Progenitor cell of endocrine pancreas (in vitro differentiated cells): ENCODE measurements at regions not wholly inside any gene's neighbourhood (a gene's known extent, or its start where the extent isn't known, plus 50 kb on each side); places are given as distances from the start of the nearest gene placed in this dataset.
A peak's percentile ranks its signal among the peaks of the same experiment; 100 is the strongest.
"Not testable (repeated sequence)": the region's sequence is repeated elsewhere in the genome, so short reads cannot be mapped to it uniquely, and the experiment has no call there.

ENCODE experiments used
- DNase-seq: peaks from one replicate; pipeline ENCODE4 v3.0.0; 2021; ENCODE audit warnings: low spot score; ENCODE audit not compliant: unreplicated experiment
- H3K27ac Mint-ChIP-seq: 2 replicates; pipeline ENCODE4 v1.8.0; 2021; ENCODE audit warnings: mild to moderate bottlenecking, moderate library complexity, mixed read lengths
- H3K27me3 Mint-ChIP-seq: 2 replicates; pipeline ENCODE4 v1.8.0; 2021; ENCODE audit warnings: mixed read lengths
- H3K36me3 Mint-ChIP-seq: 2 replicates; pipeline ENCODE4 v1.8.0; 2022; ENCODE audit warnings: mixed read lengths; ENCODE audit not compliant: insufficient read depth
- H3K4me1 Mint-ChIP-seq: 2 replicates; pipeline ENCODE4 v1.8.0; 2021; ENCODE audit warnings: low read depth, mixed read lengths
- H3K4me3 Mint-ChIP-seq: 2 replicates; pipeline ENCODE4 v1.8.0; 2021; ENCODE audit warnings: low read depth, mild to moderate bottlenecking, moderate library complexity, mixed read lengths
- H3K9me3 Mint-ChIP-seq: 2 replicates; pipeline ENCODE4 v1.8.0; 2021; ENCODE audit warnings: low read depth, mixed read lengths
- TF ChIP-seq, protein P1 (sequence below): fragments of 200-600 bp; sonication (generic); IDR thresholded peaks from one replicate; pipeline ENCODE4 v1.5.0; 2021; ENCODE audit warnings: antibody characterized with exemption, mild to moderate bottlenecking; ENCODE audit not compliant: unreplicated experiment

DNA sequence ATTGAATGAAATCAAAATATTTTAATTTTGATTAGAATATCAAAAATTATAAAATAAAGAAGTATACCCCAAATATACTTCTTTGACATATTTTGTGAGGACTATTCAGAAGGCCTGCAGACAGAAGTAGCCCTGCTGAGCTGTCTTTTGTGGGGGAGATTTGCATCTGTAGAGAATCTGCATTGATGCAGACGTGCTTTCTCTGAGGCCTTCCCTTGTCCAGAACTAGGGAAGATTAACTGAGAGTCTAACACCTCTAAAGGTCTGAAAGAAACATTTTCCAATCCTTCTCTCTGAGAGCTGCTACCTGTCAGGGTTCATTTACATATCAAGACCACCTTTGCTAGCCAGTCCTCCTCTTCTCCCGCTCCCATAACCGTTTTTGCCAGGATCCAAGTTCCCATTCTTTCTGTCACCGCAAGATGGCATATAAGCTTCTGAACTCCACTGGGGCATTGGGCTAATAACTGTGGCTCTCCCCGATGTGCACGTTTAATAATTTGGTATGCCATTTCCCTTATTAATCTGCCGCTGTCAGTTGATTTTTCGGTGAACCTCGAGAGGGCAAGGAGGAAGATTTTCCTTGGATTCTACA lies 510.4 kb upstream of the CNTNAP5 start:
- TF ChIP-seq, protein P1, sequence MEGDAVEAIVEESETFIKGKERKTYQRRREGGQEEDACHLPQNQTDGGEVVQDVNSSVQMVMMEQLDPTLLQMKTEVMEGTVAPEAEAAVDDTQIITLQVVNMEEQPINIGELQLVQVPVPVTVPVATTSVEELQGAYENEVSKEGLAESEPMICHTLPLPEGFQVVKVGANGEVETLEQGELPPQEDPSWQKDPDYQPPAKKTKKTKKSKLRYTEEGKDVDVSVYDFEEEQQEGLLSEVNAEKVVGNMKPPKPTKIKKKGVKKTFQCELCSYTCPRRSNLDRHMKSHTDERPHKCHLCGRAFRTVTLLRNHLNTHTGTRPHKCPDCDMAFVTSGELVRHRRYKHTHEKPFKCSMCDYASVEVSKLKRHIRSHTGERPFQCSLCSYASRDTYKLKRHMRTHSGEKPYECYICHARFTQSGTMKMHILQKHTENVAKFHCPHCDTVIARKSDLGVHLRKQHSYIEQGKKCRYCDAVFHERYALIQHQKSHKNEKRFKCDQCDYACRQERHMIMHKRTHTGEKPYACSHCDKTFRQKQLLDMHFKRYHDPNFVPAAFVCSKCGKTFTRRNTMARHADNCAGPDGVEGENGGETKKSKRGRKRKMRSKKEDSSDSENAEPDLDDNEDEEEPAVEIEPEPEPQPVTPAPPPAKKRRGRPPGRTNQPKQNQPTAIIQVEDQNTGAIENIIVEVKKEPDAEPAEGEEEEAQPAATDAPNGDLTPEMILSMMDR: peak; percentile 29
- H3K4me3 Mint-ChIP-seq: no peak overlapping the region
- DNase-seq: no peak
- H3K27ac Mint-ChIP-seq: no peak overlapping the region
- H3K27me3 Mint-ChIP-seq: no peaks in the 10 kb centered on the region
- no peaks in the 10 kb centered on the region for H3K4me1 Mint-ChIP-seq
- H3K36me3 Mint-ChIP-seq: no peaks in the 10 kb centered on the region
- H3K9me3 Mint-ChIP-seq: no peaks in the 10 kb centered on the region

DNA sequence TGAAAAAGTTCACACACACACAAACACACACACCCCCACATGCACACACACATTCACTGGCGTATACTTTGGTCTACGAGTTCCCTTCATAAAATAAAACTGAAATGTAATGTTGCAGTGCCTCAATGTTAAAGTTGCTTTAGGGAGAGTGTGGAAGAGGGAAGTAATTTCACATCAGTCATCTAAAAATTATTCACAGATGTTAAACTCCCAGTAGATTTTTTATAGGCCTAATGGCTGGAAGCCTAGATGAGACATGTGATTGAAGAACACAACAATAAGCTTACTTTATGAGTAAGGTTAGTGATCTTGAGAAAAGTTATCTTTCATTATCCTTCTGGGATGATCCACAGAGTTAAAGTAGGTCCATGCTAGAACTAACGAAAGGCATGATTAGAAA lies 506.7 kb upstream of the CNTNAP5 start:
- Mint-ChIP-seq H3K4me3 (no peak overlapping the region), H3K36me3 (no peaks in the 10 kb centered on the region), H3K27me3 (no peaks in the 10 kb centered on the region), H3K9me3 (no peaks in the 10 kb centered on the region), H3K4me1 (no peaks in the 10 kb centered on the region), H3K27ac (no peak overlapping the region)
- no peak for DNase-seq
- TF ChIP-seq, protein P1: no peak

DNA sequence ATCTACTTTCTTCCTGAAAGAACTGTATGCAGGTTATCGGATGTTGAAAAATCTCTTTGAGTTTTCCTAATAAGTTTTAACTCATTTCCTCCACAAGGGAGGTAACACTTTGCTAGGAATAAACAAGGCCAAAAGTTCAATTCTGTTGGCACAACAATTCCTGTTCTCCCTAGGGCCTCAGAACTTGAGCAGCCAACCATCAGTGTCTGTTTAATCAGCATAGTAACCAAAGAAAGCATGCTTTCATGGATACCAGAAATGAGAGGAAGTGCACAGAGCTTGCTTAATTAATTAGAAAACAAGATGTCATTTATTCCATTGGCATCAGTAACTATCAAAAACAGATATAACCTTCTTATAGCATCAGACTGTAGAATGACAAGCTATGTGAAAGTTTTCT lies 503.2 kb upstream of the CNTNAP5 start:
- peaks cover 8% of the 10 kb centered on the region for H3K9me3 Mint-ChIP-seq

DNA sequence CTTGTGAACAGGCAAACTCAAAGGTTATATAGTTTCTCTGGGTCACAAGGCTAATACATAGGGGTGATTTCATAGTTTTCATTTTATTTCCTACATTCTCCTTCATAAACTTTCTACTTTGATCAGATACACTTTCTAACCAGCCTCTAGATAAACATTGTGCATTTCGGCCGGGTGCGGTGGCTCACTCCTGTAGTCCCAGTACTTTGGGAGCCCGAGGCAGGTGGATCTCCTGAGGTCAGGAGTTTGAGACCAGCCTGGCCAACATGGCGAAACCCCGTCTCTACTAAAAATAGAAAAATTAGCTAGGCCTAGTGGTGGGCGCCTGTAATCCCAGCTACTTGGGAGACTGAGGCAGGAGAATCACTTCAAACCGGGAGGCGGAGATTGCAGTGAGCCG lies 502.6 kb upstream of the CNTNAP5 start:
- H3K4me1 Mint-ChIP-seq, H3K36me3 Mint-ChIP-seq, H3K4me3 Mint-ChIP-seq, H3K9me3 Mint-ChIP-seq, H3K27me3 Mint-ChIP-seq, H3K27ac Mint-ChIP-seq, DNase-seq: not testable (repeated sequence)

More for the DNA sequence above, 503.2 kb upstream of the CNTNAP5 start:
- Mint-ChIP-seq H3K27me3 (no peaks in the 10 kb centered on the region), H3K36me3 (peaks cover 1% of the 10 kb centered on the region), H3K4me1 (no peaks in the 10 kb centered on the region), H3K4me3 (no peak overlapping the region), H3K27ac (no peak overlapping the region)
- DNase-seq: no peak
- TF ChIP-seq, protein P1: no peak

DNA sequence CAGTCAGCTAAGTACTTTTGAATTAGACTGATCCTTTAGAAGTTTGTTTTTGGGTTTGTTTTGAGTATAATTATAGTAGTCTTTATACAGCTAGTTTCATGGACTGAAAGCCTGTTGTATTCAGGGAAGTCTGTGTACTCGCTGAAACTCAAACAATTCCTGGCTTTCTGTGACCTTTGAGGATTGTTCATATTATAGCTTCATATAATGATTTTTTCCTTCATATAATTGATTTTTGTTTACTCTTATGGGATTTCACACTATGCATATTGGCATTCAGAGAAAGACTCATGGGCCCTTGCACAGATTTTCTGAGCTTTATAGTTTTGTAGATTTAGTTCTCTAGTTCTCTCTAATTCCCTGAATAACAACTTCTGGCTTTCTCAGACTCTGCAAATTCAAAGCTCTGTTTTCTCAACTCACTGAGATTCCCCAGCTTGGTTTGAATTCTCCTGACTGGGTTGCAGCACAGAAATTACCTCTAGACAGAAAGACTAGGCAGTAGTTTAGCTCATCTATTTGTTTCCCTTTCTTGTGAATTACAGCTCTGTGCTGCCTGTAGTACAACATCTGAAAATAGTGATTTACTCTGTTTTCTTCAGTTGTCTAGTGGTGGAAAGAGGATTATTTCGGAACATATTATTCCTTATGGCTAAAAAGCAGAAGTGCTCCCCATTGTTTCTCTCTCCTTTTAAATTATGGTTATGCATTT lies 495.9 kb upstream of the CNTNAP5 start:
- no peak for DNase-seq
- Mint-ChIP-seq H3K27ac (no peak overlapping the region), H3K27me3 (no peaks in the 10 kb centered on the region), H3K36me3 (no peaks in the 10 kb centered on the region), H3K9me3 (peaks cover 13% of the 10 kb centered on the region), H3K4me3 (no peak overlapping the region), H3K4me1 (peaks cover 1% of the 10 kb centered on the region)
- TF ChIP-seq, protein P1: no peak

DNA sequence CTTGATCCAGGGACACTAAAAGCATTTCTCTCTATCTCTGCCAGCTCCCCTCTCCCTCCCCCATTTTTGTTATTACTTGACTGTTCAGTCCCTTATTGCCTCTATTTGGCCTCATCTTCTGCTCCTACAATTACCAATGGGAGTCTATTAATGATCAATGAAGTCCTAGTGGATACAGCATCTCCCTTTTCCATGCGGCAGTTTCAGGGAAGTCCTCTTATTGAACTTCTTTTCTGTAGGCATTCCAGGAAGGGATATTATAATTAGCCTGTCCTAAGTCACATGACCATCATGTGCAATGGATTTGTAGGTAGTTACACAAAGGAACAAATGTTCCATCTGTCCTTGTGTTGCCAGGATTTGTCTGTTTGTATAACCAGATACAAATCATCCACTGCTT lies 495.1 kb upstream of the CNTNAP5 start:
- Mint-ChIP-seq H3K36me3 (no peaks in the 10 kb centered on the region), H3K9me3 (peaks cover 11% of the 10 kb centered on the region), H3K4me1 (peaks cover 1% of the 10 kb centered on the region), H3K4me3 (no peak overlapping the region), H3K27me3 (no peaks in the 10 kb centered on the region), H3K27ac (no peak overlapping the region)
- no peak for DNase-seq
- TF ChIP-seq, protein P1: no peak
